ENCODE measurements at regions not wholly inside any gene's neighbourhood (a gene's known extent, or its start where the extent isn't known, plus 50 kb on each side); places are given as distances from the start of the nearest gene placed in this dataset.

- Histone ChIP-seq H3K27ac (ENCODE audit: low read depth in 1 of 2, low read length in 2 of 2) (no peak overlapping the region), H3K9me3 (ENCODE audit: control insufficient read depth in 1 of 2, insufficient read depth in 1 of 2, low read length in 2 of 2) (peaks cover 0 to 3% of the 10 kb centered on the region in 2 experiments), H3K4me1 (ENCODE audit: insufficient read depth, low read length) (no peaks in the 10 kb centered on the region), H3K4me3 (ENCODE audit: low read length) (no peak overlapping the region), H3K36me3 (ENCODE audit: insufficient read depth, low read length) (no peaks in the 10 kb centered on the region), H3K27me3 (ENCODE audit: control insufficient read depth in 1 of 2, insufficient read depth in 2 of 2, low read length in 2 of 2) (no peaks in the 10 kb centered on the region)
- intact Hi-C loops (cut with DNase I, micrococcal nuclease), result no loop called here
- TF ChIP-seq, protein P1, sequence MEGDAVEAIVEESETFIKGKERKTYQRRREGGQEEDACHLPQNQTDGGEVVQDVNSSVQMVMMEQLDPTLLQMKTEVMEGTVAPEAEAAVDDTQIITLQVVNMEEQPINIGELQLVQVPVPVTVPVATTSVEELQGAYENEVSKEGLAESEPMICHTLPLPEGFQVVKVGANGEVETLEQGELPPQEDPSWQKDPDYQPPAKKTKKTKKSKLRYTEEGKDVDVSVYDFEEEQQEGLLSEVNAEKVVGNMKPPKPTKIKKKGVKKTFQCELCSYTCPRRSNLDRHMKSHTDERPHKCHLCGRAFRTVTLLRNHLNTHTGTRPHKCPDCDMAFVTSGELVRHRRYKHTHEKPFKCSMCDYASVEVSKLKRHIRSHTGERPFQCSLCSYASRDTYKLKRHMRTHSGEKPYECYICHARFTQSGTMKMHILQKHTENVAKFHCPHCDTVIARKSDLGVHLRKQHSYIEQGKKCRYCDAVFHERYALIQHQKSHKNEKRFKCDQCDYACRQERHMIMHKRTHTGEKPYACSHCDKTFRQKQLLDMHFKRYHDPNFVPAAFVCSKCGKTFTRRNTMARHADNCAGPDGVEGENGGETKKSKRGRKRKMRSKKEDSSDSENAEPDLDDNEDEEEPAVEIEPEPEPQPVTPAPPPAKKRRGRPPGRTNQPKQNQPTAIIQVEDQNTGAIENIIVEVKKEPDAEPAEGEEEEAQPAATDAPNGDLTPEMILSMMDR (IDR thresholded peaks at IDR 0.05), result no peak
- no peak overlapping the region for H3K4me3 Mint-ChIP-seq
- no peaks in the 10 kb centered on the region for H3K4me1 Mint-ChIP-seq (ENCODE audit: low read depth)
- no peak for ATAC-seq (ENCODE audit: poor library complexity)
- no peaks in the 10 kb centered on the region for H3K27me3 Mint-ChIP-seq
- H3K27ac Mint-ChIP-seq, result no peak overlapping the region
- POLR2A ChIA-PET, result no interaction called here
- CTCF ChIA-PET, result no interaction called here
- DNase-seq, result no peak
- no peaks in the 10 kb centered on the region for H3K9me3 Mint-ChIP-seq
- no peaks in the 10 kb centered on the region for H3K36me3 Mint-ChIP-seq (ENCODE audit: low read depth)
Measured at GRCh38 chr2:209340522-209340921, 83.3 kb upstream of the MAP2 start.

GRCh38 chr2:209344349-209344748 is 79.5 kb upstream of the MAP2 start:
- ATAC-seq (ENCODE audit: poor library complexity) (no peak), DNase-seq (no peak)
- intact Hi-C loops (cut with DNase I, micrococcal nuclease), result no loop called here
- Histone ChIP-seq H3K27me3 (ENCODE audit: control insufficient read depth in 1 of 2, insufficient read depth in 2 of 2, low read length in 2 of 2) (no peaks in the 10 kb centered on the region), H3K27ac (ENCODE audit: low read depth in 1 of 2, low read length in 2 of 2) (no peak overlapping the region), H3K4me1 (ENCODE audit: insufficient read depth, low read length) (no peaks in the 10 kb centered on the region), H3K4me3 (ENCODE audit: low read length) (no peak overlapping the region), H3K9me3 (ENCODE audit: control insufficient read depth in 1 of 2, insufficient read depth in 1 of 2, low read length in 2 of 2) (peaks cover 0 to 4% of the 10 kb centered on the region in 2 experiments), H3K36me3 (ENCODE audit: insufficient read depth, low read length) (no peaks in the 10 kb centered on the region)
- ChIA-PET POLR2A (no interaction called here), CTCF (interaction anchor here (1.7 kb wide), 1 partner anchor 9 kb away, joined by 5 read pairs; no protein-coding TSS in a partner anchor)
- H3K27ac Mint-ChIP-seq, result no peak overlapping the region
- H3K36me3 Mint-ChIP-seq (ENCODE audit: low read depth), result no peaks in the 10 kb centered on the region
- no peaks in the 10 kb centered on the region for H3K4me1 Mint-ChIP-seq (ENCODE audit: low read depth)
- H3K4me3 Mint-ChIP-seq, result no peak overlapping the region
- no peaks in the 10 kb centered on the region for H3K27me3 Mint-ChIP-seq
- TF ChIP-seq, protein P1 (IDR thresholded peaks at IDR 0.05), result no peak
- H3K9me3 Mint-ChIP-seq, result no peaks in the 10 kb centered on the region

DNA sequence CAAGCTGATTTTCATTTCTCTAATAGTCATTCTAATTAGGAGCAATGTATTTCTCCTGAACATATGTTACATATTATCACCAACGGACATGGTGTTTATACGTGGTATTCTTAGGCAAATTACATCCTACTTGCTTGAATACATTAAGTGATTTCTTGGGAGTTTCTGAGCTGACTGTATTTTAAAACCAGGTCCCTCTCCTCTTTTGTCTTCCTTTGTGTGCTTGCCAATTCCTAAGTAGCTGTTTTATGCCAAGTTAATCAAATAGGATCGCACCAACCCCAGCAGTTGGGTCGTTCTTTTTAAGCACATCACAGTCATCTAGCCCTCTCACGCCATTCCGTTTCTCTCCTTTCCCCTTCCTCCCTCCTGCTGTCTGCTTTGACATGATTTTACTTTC is 75.4 kb upstream of the MAP2 start:
- ChIA-PET CTCF (interaction anchor here (0.9 kb wide), 1 partner anchor 13 kb away, joined by 3 read pairs; no protein-coding TSS in a partner anchor), POLR2A (no interaction called here)
- Mint-ChIP-seq H3K27me3 (no peaks in the 10 kb centered on the region), H3K4me1 (ENCODE audit: low read depth) (no peaks in the 10 kb centered on the region), H3K27ac (no peak overlapping the region), H3K9me3 (no peaks in the 10 kb centered on the region), H3K4me3 (no peak overlapping the region), H3K36me3 (ENCODE audit: low read depth) (no peaks in the 10 kb centered on the region)
- Histone ChIP-seq H3K27me3 (ENCODE audit: control insufficient read depth in 1 of 2, insufficient read depth in 2 of 2, low read length in 2 of 2) (no peaks in the 10 kb centered on the region), H3K4me1 (ENCODE audit: insufficient read depth, low read length) (no peaks in the 10 kb centered on the region), H3K9me3 (ENCODE audit: control insufficient read depth in 1 of 2, insufficient read depth in 1 of 2, low read length in 2 of 2) (peaks cover 0 to 4% of the 10 kb centered on the region in 2 experiments), H3K27ac (ENCODE audit: low read depth in 1 of 2, low read length in 2 of 2) (no peak overlapping the region), H3K4me3 (ENCODE audit: low read length) (no peak overlapping the region), H3K36me3 (ENCODE audit: insufficient read depth, low read length) (no peaks in the 10 kb centered on the region)
- DNase-seq (no peak), ATAC-seq (ENCODE audit: poor library complexity) (no peak)
- intact Hi-C loops (cut with DNase I, micrococcal nuclease), result no loop called here
- TF ChIP-seq, protein P1 (IDR thresholded peaks at IDR 0.05), result no peak

All from CD4-positive, alpha-beta T cell (primary cell).